OCI-LY7 (cell line): ENCODE measurements at regions not wholly inside any gene's neighbourhood (a gene's known extent, or its start where the extent isn't known, plus 50 kb on each side); places are given as distances from the start of the nearest gene placed in this dataset.

Experiments used
- EZH2phosphoT487 ChIP-seq: fragments of 200-600 bp; sonication (generic); IDR thresholded peaks from 2 replicates; pipeline ENCODE4 v1.6.1; 2018; ENCODE audit warnings: low read depth, borderline replicate concordance, mild to moderate bottlenecking, mixed run types, antibody characterized with exemption, low read length, moderate library complexity, mixed read lengths
- TF ChIP-seq, protein P1 (sequence below): fragments of 200-600 bp; sonication (generic); conservative IDR thresholded peaks from 2 replicates; pipeline ENCODE4 v1.5.1; 2014; ENCODE audit warnings: mild to moderate bottlenecking, antibody characterized with exemption, low read length, moderate library complexity, mixed read lengths

DNA sequence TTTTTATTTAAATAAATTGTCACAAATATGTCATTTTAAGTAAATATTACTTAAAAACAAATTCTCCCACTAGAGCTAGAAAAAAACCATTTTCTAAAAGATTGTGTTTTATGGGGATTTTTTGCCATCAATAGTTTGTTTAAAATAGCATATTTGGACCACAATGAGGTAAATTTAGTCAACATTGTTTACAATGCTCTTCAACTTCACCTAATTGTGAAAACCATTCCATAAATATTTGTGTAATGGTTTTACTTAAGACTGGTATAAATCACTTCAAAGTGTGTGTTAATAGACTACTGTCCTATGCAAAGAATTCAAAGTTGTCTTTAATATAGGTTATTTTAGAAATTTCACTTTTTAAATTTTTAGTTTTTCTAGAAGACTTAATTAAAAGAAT lies 1004.2 kb downstream of the PCDH18 start:
- TF ChIP-seq, protein P1, sequence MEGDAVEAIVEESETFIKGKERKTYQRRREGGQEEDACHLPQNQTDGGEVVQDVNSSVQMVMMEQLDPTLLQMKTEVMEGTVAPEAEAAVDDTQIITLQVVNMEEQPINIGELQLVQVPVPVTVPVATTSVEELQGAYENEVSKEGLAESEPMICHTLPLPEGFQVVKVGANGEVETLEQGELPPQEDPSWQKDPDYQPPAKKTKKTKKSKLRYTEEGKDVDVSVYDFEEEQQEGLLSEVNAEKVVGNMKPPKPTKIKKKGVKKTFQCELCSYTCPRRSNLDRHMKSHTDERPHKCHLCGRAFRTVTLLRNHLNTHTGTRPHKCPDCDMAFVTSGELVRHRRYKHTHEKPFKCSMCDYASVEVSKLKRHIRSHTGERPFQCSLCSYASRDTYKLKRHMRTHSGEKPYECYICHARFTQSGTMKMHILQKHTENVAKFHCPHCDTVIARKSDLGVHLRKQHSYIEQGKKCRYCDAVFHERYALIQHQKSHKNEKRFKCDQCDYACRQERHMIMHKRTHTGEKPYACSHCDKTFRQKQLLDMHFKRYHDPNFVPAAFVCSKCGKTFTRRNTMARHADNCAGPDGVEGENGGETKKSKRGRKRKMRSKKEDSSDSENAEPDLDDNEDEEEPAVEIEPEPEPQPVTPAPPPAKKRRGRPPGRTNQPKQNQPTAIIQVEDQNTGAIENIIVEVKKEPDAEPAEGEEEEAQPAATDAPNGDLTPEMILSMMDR, result no peak
- no peak for TF ChIP-seq EZH2phosphoT487
